PFSK-1 (cell line): ENCODE measurements at regions not wholly inside any gene's neighbourhood (a gene's known extent, or its start where the extent isn't known, plus 50 kb on each side); places are given as distances from the start of the nearest gene placed in this dataset.

Source experiments
- FOXP2 ChIP-seq: optimal IDR thresholded peaks from 2 replicates; pipeline ENCODE3; 2011; ENCODE audit warnings: borderline replicate concordance, control low read depth, inconsistent platforms; ENCODE audit not compliant: insufficient read depth; ENCODE audit errors: extremely low read length, extremely low read depth
- POLR2AphosphoS5 ChIP-seq: IDR thresholded peaks from 2 replicates; pipeline ENCODE4 v1.6.1; 2012; ENCODE audit warnings: low read depth, mild to moderate bottlenecking, control low read depth, low read length, moderate library complexity
- SIN3A ChIP-seq: IDR thresholded peaks from 2 replicates; pipeline ENCODE4 v1.6.1; 2012; ENCODE audit warnings: mild to moderate bottlenecking, low read length, moderate library complexity, borderline replicate concordance; ENCODE audit not compliant: insufficient read depth
- TAF1 ChIP-seq: IDR thresholded peaks from 2 replicates; pipeline ENCODE4 v1.6.1; 2012; ENCODE audit warnings: low read length, control low read depth, borderline replicate concordance; ENCODE audit not compliant: insufficient read depth
- TF ChIP-seq, protein P1 (sequence below), 2 experiments: IDR thresholded peaks; 2 replicates each; pipeline versions ENCODE4 v1.6.1 to v1.8.0; 2011 to 2012; ENCODE audit warnings: low read depth in 2 of 2, low read length in 2 of 2, control low read depth in 1 of 2, inconsistent platforms in 1 of 2, mild to moderate bottlenecking in 1 of 2, moderate library complexity in 1 of 2; ENCODE audit not compliant: insufficient read depth in 1 of 2

GRCh38 chr18:29307982-29308381 lies 1131.1 kb upstream of the CDH2 start:
- TF ChIP-seq FOXP2, result no peak
- TF ChIP-seq SIN3A, result no peak
- TF ChIP-seq, protein P1, sequence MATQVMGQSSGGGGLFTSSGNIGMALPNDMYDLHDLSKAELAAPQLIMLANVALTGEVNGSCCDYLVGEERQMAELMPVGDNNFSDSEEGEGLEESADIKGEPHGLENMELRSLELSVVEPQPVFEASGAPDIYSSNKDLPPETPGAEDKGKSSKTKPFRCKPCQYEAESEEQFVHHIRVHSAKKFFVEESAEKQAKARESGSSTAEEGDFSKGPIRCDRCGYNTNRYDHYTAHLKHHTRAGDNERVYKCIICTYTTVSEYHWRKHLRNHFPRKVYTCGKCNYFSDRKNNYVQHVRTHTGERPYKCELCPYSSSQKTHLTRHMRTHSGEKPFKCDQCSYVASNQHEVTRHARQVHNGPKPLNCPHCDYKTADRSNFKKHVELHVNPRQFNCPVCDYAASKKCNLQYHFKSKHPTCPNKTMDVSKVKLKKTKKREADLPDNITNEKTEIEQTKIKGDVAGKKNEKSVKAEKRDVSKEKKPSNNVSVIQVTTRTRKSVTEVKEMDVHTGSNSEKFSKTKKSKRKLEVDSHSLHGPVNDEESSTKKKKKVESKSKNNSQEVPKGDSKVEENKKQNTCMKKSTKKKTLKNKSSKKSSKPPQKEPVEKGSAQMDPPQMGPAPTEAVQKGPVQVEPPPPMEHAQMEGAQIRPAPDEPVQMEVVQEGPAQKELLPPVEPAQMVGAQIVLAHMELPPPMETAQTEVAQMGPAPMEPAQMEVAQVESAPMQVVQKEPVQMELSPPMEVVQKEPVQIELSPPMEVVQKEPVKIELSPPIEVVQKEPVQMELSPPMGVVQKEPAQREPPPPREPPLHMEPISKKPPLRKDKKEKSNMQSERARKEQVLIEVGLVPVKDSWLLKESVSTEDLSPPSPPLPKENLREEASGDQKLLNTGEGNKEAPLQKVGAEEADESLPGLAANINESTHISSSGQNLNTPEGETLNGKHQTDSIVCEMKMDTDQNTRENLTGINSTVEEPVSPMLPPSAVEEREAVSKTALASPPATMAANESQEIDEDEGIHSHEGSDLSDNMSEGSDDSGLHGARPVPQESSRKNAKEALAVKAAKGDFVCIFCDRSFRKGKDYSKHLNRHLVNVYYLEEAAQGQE (IDR thresholded peaks at IDR 0.05; ENCODE audit: insufficient read depth in 1 of 2, low read depth in 2 of 2, low read length in 2 of 2), result no peak
- no peak for TF ChIP-seq TAF1
- TF ChIP-seq POLR2AphosphoS5, result no peak

GRCh38 chr18:29307231-29307630 lies 1130.3 kb upstream of the CDH2 start:
- TF ChIP-seq FOXP2 (no peak), SIN3A (no peak), TAF1 (no peak), POLR2AphosphoS5 (no peak)
- TF ChIP-seq, protein P1 (IDR thresholded peaks at IDR 0.05; ENCODE audit: insufficient read depth in 1 of 2, low read depth in 2 of 2, low read length in 2 of 2), result no peak

- TF ChIP-seq FOXP2 (no peak), SIN3A (no peak), TAF1 (no peak), POLR2AphosphoS5 (no peak)
- TF ChIP-seq, protein P1 (IDR thresholded peaks at IDR 0.05; ENCODE audit: insufficient read depth in 1 of 2, low read depth in 2 of 2, low read length in 2 of 2), result no peak
Measured at GRCh38 chr18:29305516-29305915, 1128.6 kb upstream of the CDH2 start.

- TF ChIP-seq POLR2AphosphoS5 (no peak), TAF1 (no peak), SIN3A (no peak), FOXP2 (no peak)
- TF ChIP-seq, protein P1 (IDR thresholded peaks at IDR 0.05; ENCODE audit: insufficient read depth in 1 of 2, low read depth in 2 of 2, low read length in 2 of 2), result no peak
Measured at GRCh38 chr18:29301048-29301447, 1124.1 kb upstream of the CDH2 start.

DNA sequence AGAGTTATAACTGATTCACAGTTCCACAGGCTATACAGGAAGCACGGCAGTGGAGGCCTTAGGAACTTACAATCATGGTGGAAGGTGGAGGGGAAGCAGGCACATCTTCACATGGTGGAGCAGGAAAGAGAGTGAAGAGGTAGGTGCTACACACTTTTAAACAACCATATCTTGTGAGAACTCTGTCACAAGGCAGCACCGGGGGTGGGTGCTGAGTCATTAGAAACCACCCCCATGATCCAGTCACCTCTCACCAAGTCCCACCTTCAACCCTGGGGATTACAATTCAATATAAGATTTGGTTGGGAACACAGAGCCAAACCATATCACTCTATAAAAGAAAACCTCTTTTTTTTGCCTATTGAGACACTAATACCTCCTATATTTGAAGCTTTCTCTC lies 1108.5 kb upstream of the CDH2 start:
- no peak for TF ChIP-seq FOXP2
- TF ChIP-seq POLR2AphosphoS5, result no peak
- TF ChIP-seq SIN3A, result no peak
- TF ChIP-seq TAF1, result no peak
- TF ChIP-seq, protein P1 (IDR thresholded peaks at IDR 0.05; ENCODE audit: insufficient read depth in 1 of 2, low read depth in 2 of 2, low read length in 2 of 2), result no peak
